IMR-90 (cell line): ENCODE measurements at regions not wholly inside any gene's neighbourhood (a gene's known extent, or its start where the extent isn't known, plus 50 kb on each side); places are given as distances from the start of the nearest gene placed in this dataset.

ENCODE experiments used
- ATAC-seq: fragments of 200-7000 bp; cut with Tn5 transposase; 2 replicates; pipeline ENCODE4 v1.9.1; 2020; ENCODE audit warnings: low read depth, mild to moderate bottlenecking, moderate library complexity
- BruUV-seq: library from RNA; stranded (reverse); fragments of 400-500 nt; replicated peaks from 2 replicates; lab custom pipeline; 2021; lab: Mats Ljungman, UMichigan
- CTCF ChIA-PET: fragments of 300-600 bp; formaldehyde crosslinking; extraction: SDS; loops from one replicate; lab custom pipeline; 2021; ENCODE audit warnings: antibody characterized with exemption; lab: Yijun Ruan, JAX
- POLR2A ChIA-PET: fragments of 300-600 bp; sonication (Branson Sonifier 250); formaldehyde crosslinking; loops from one replicate; lab custom pipeline; 2022; ENCODE audit warnings: antibody characterized with exemption; ENCODE audit not compliant: unreplicated experiment; lab: Charles Lee
- DNase-seq: peaks from one replicate; pipeline ENCODE4 v3.0.0; 2013
- H2AFZ ChIP-seq: replicated peaks from 2 replicates; pipeline ENCODE3; 2013; ENCODE audit warnings: low read length, mild to moderate bottlenecking; ENCODE audit not compliant: poor library complexity
- H2AK5ac ChIP-seq: 2 replicates; pipeline ENCODE4 v1.6.1; 2013; ENCODE audit warnings: low read depth, low read length, inconsistent platforms
- H2AK9ac ChIP-seq: replicated peaks from 2 replicates; pipeline ENCODE3; 2013; ENCODE audit warnings: mild to moderate bottlenecking, low read depth, low read length, moderate library complexity; ENCODE audit not compliant: poor library complexity
- H2BK120ac ChIP-seq: 2 replicates; pipeline ENCODE4 v1.6.1; 2013; ENCODE audit warnings: low read depth, low read length, inconsistent platforms
- H2BK15ac ChIP-seq: 3 replicates; pipeline ENCODE4 v1.6.1; 2013; ENCODE audit warnings: low read depth, low read length, inconsistent platforms
- H2BK20ac ChIP-seq: 2 replicates; pipeline ENCODE4 v1.6.1; 2013; ENCODE audit warnings: low read depth, mild to moderate bottlenecking, inconsistent platforms, low read length, moderate library complexity
- H2BK5ac ChIP-seq: 2 replicates; pipeline ENCODE4 v1.6.1; 2013; ENCODE audit warnings: mild to moderate bottlenecking, low read depth, low read length, inconsistent platforms; ENCODE audit not compliant: poor library complexity, severe bottlenecking
- H3K14ac ChIP-seq: replicated peaks from 2 replicates; pipeline ENCODE4 v1.6.1; 2013; ENCODE audit warnings: low read depth, low read length, inconsistent platforms
- H3K18ac ChIP-seq: 2 replicates; pipeline ENCODE4 v1.6.1; 2013; ENCODE audit warnings: low read depth, low read length, control low read depth
- H3K23ac ChIP-seq: 2 replicates; pipeline ENCODE4 v1.6.1; 2013; ENCODE audit warnings: low read depth, low read length, inconsistent platforms
- H3K27ac ChIP-seq: 2 replicates; pipeline ENCODE4 v1.5.1; 2013; ENCODE audit warnings: mild to moderate bottlenecking, control low read depth, low read length; ENCODE audit not compliant: insufficient read depth
- H3K27me3 ChIP-seq: 2 replicates; pipeline ENCODE4 v1.6.1; 2013; ENCODE audit warnings: low read length; ENCODE audit not compliant: control insufficient read depth, insufficient read depth
- H3K36me3 ChIP-seq: 2 replicates; pipeline ENCODE4 v1.6.1; 2013; ENCODE audit warnings: low read length, mixed read lengths; ENCODE audit not compliant: control insufficient read depth, insufficient read depth
- H3K4ac ChIP-seq: 2 replicates; pipeline ENCODE4 v1.6.1; 2013; ENCODE audit warnings: low read depth, low read length, inconsistent platforms
- H3K4me1 ChIP-seq: 2 replicates; pipeline ENCODE4 v1.6.1; 2013; ENCODE audit warnings: low read length, mixed read lengths; ENCODE audit not compliant: control insufficient read depth, insufficient read depth
- H3K4me2 ChIP-seq: 2 replicates; pipeline ENCODE4 v1.6.1; 2013; ENCODE audit warnings: low read depth, mild to moderate bottlenecking, control low read depth, low read length, moderate library complexity
- H3K4me3 ChIP-seq: 2 replicates; pipeline ENCODE4 v1.5.1; 2013; ENCODE audit warnings: low read depth, mild to moderate bottlenecking, control low read depth, low read length, moderate library complexity; ENCODE audit not compliant: insufficient read depth
- H3K56ac ChIP-seq: 2 replicates; pipeline ENCODE4 v1.6.1; 2013; ENCODE audit warnings: low read length, inconsistent platforms; ENCODE audit not compliant: insufficient read depth; ENCODE audit errors: extremely low read depth
- H3K79me1 ChIP-seq, 2 experiments: 2 replicates each; pipeline ENCODE4 v1.6.1; 2013; ENCODE audit warnings: low read length in 2 of 2, inconsistent platforms in 1 of 2, low read depth in 1 of 2
- H3K9ac ChIP-seq: 2 replicates; pipeline ENCODE4 v1.6.1; 2013; ENCODE audit warnings: low read depth, low read length, control low read depth
- H3K9me1 ChIP-seq: 2 replicates; pipeline ENCODE4 v1.6.1; 2013; ENCODE audit warnings: low read length, inconsistent platforms; ENCODE audit not compliant: insufficient read depth
- H3K9me3 ChIP-seq: 2 replicates; pipeline ENCODE4 v1.6.1; 2013; ENCODE audit warnings: low read length; ENCODE audit not compliant: control insufficient read depth, insufficient read depth
- H4K20me1 ChIP-seq: 2 replicates; pipeline ENCODE4 v1.6.1; 2013; ENCODE audit warnings: low read length, inconsistent platforms; ENCODE audit not compliant: insufficient read depth
- H4K5ac ChIP-seq: 2 replicates; pipeline ENCODE4 v1.6.1; 2013; ENCODE audit warnings: mild to moderate bottlenecking, low read depth, low read length, control low read depth
- H4K8ac ChIP-seq, 2 experiments: 2 replicates each; pipeline ENCODE4 v1.6.1; 2013; ENCODE audit warnings: low read depth in 2 of 2, low read length in 2 of 2, control low read depth in 1 of 2, inconsistent platforms in 1 of 2
- H4K91ac ChIP-seq: 2 replicates; pipeline ENCODE4 v1.6.1; 2013; ENCODE audit warnings: low read depth, low read length, inconsistent platforms; ENCODE audit not compliant: insufficient read depth
- BHLHE40 ChIP-seq: fragments of 150-350 bp; IDR thresholded peaks from 2 replicates; pipeline ENCODE4 v1.6.1; 2016; ENCODE audit warnings: mild to moderate bottlenecking, low read depth, low read length
- CEBPB ChIP-seq: IDR thresholded peaks from 2 replicates; pipeline ENCODE4 v1.6.1; 2012; ENCODE audit warnings: low read depth, low read length, improper control_type of control experiment
- CHD1 ChIP-seq: IDR thresholded peaks from 2 replicates; pipeline ENCODE4 v1.6.1; 2012; ENCODE audit warnings: low read depth, low read length, improper control_type of control experiment
- CTCF ChIP-seq: conservative IDR thresholded peaks from 2 replicates; pipeline ENCODE4 v1.5.1; 2012; ENCODE audit warnings: mild to moderate bottlenecking, low read depth, low read length, improper control_type of control experiment
- ELK1 ChIP-seq: fragments of 150-350 bp; IDR thresholded peaks from 2 replicates; pipeline ENCODE4 v1.6.1; 2016; ENCODE audit warnings: low read depth, mild to moderate bottlenecking, low read length, moderate library complexity, borderline replicate concordance
- MAFK ChIP-seq: IDR thresholded peaks from 2 replicates; pipeline ENCODE4 v1.6.1; 2012; ENCODE audit warnings: low read depth, low read length, improper control_type of control experiment
- MAZ ChIP-seq: IDR thresholded peaks from 2 replicates; pipeline ENCODE4 v1.6.1; 2012; ENCODE audit warnings: low read depth, mild to moderate bottlenecking, low read length, improper control_type of control experiment, moderate library complexity, borderline replicate concordance
- MXI1 ChIP-seq: IDR thresholded peaks from 2 replicates; pipeline ENCODE4 v1.6.1; 2012; ENCODE audit warnings: low read depth, mild to moderate bottlenecking, low read length, moderate library complexity, borderline replicate concordance
- NFE2L2 ChIP-seq: fragments of 150-350 bp; IDR thresholded peaks from 2 replicates; pipeline ENCODE4 v1.6.1; 2016; ENCODE audit warnings: low read depth, mild to moderate bottlenecking, low read length
- RAD21 ChIP-seq: IDR thresholded peaks from 2 replicates; pipeline ENCODE4 v1.6.1; 2012; ENCODE audit warnings: low read length, improper control_type of control experiment
- RCOR1 ChIP-seq: IDR thresholded peaks from 2 replicates; pipeline ENCODE4 v1.6.1; 2012; ENCODE audit warnings: mild to moderate bottlenecking, low read length, improper control_type of control experiment; ENCODE audit not compliant: insufficient replicate concordance
- RFX5 ChIP-seq: IDR thresholded peaks from 2 replicates; pipeline ENCODE4 v1.8.0; 2012; ENCODE audit warnings: low read depth, mild to moderate bottlenecking, low read length, moderate library complexity
- SMC3 ChIP-seq: fragments of 150-350 bp; IDR thresholded peaks from 2 replicates; pipeline ENCODE4 v1.6.1; 2016; ENCODE audit warnings: low read depth, mild to moderate bottlenecking, antibody characterized with exemption, low read length, moderate library complexity
- WGBS, 2 experiments: methylation state at CpG; one replicate each; pipeline versions ENCODE4 v1.1.5 to v1.1.7; 2013; ENCODE audit warnings: missing lambda C conversion rate in 2 of 2; ENCODE audit not compliant: insufficient read length in 1 of 2; ENCODE audit errors: extremely low coverage in 2 of 2; 5-methylcytosine and 5-hydroxymethylcytosine counted together
- dilution Hi-C: fragments of 300-500 bp; cut with HindIII; formaldehyde crosslinking; loops from one replicate; pipeline ENCODE4 v1.14.3; 2018; ENCODE audit warnings: low sequenced_read_pairs; ENCODE audit not compliant: unreplicated experiment
- in situ Hi-C: fragments of 300-500 bp; cut with MboI; formaldehyde crosslinking; loops from 3 replicates; pipeline ENCODE4 v1.14.3; 2019; ENCODE audit warnings: low sequenced_read_pairs, inconsistent platforms, mixed read lengths
- intact Hi-C: fragments of 100-400 bp; cut with micrococcal nuclease; formaldehyde crosslinking; loops from 2 replicates; pipeline ENCODE4 v1.10.0; 2022

- POLR2A ChIA-PET: no interaction called here
- H3K9me1 ChIP-seq: no peaks in the 10 kb centered on the region
- H3K14ac ChIP-seq: no peak overlapping the region
- H3K27ac ChIP-seq: no peak overlapping the region
- H4K8ac ChIP-seq: no peak overlapping the region
- no peaks in the 10 kb centered on the region for H3K4me1 ChIP-seq
- H3K36me3 ChIP-seq: no peaks in the 10 kb centered on the region
- TF ChIP-seq CTCF (no peak), RAD21 (no peak), RCOR1 (no peak), BHLHE40 (no peak), CEBPB (no peak), MAZ (no peak), SMC3 (no peak), CHD1 (no peak), ELK1 (no peak), MXI1 (no peak), MAFK (no peak), RFX5 (no peak), NFE2L2 (no peak)
- no peak overlapping the region for H3K4me3 ChIP-seq
- CTCF ChIA-PET: interaction anchor here (0.5 kb wide), 1 partner anchor 28 kb away, joined by 3 read pairs; no protein-coding TSS in a partner anchor
- no peaks in the 10 kb centered on the region for H3K79me1 ChIP-seq
- no peak overlapping the region for H2BK120ac ChIP-seq
- dilution Hi-C loops: no loop called here
- no peak for ATAC-seq
- H3K18ac ChIP-seq: no peak overlapping the region
- no peak overlapping the region for H2BK20ac ChIP-seq
- no peaks in the 10 kb centered on the region for H3K27me3 ChIP-seq
- no peak overlapping the region for H2AK9ac ChIP-seq
- no peak overlapping the region for H2BK15ac ChIP-seq
- H3K4me2 ChIP-seq: no peak overlapping the region
- no peak overlapping the region for H2AK5ac ChIP-seq
- peaks cover 4% of the 10 kb centered on the region; the same call in 1 of the 2 replicates for H3K9me3 ChIP-seq
- no peaks in the 10 kb centered on the region for H4K20me1 ChIP-seq
- in situ Hi-C loops: no loop called here
- no peak overlapping the region for H3K23ac ChIP-seq
- no peak overlapping the region for H2BK5ac ChIP-seq
- H3K9ac ChIP-seq: no peak overlapping the region
- intact Hi-C loops: no loop called here
- H4K5ac ChIP-seq: no peak overlapping the region
- no CpG with 5 or more reads among the region's 1 CpG for WGBS, 2 experiments
- DNase-seq: no peak
- no peak overlapping the region for H4K91ac ChIP-seq
- BruUV-seq: no TSS peak
- no peak overlapping the region for H3K56ac ChIP-seq
- H2AFZ ChIP-seq: no peak overlapping the region
- H3K4ac ChIP-seq: no peak overlapping the region
These were observed 241.4 kb upstream of the EPHA5 start for GRCh38 chr4:65911720-65912119.
